ENCODE measurements at regions not wholly inside any gene's neighbourhood (a gene's known extent, or its start where the extent isn't known, plus 50 kb on each side); places are given as distances from the start of the nearest gene placed in this dataset.

GRCh38 chr11:15379483-15379882, 264.8 kb downstream of the INSC start:
- no peak for DNase-seq (ENCODE audit: low read depth)

DNA sequence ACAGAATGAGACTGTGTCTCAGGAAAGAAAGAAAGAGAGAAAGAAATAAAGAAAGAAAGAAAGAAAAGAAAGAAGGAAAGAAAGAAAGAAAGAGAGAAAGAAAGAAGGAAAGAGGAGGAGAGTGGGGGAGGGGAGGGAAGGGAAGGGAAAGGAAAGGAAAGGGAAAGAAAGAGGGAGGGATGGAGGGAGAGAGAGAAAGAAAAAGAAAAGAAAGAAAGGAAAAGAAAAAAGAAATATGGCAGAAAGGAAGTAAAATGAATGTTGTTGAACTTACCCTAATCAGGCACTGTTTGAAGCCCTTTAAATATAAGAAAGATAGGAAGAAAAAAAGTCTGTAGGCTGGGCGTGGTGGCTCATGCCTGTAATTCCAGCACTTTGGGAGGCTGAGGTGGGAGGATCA, 276.1 kb downstream of the INSC start:
- no peak for DNase-seq (ENCODE audit: low read depth)

- no peak for DNase-seq (ENCODE audit: low read depth)
Observed at GRCh38 chr11:15396778-15397177, 282.1 kb downstream of the INSC start.

DNA sequence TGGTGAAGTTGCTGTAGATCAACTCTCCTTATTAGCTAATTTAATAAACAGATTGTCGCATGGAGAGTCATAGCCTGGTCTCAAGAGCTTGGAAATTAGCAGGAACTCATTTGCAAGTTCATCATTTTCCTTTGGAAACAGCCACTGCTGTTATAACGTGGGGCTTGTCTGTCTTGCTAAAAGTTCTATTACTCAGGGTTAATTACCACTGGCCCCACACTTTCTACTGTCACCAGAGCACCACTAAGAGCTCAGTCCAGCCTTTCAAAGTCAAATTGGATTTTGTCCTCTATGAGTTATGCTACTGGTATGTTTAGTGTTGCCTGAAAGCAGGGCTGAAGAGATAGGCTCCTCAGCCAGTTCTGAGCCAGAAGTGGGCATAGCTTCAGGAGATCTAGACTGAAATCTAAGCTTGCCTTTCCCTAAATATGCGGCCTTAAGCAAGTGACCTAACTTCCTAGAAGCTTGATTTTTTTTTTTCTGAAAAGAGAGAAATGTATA, 292.2 kb downstream of the INSC start:
- no peak for DNase-seq (ENCODE audit: low read depth)

DNA sequence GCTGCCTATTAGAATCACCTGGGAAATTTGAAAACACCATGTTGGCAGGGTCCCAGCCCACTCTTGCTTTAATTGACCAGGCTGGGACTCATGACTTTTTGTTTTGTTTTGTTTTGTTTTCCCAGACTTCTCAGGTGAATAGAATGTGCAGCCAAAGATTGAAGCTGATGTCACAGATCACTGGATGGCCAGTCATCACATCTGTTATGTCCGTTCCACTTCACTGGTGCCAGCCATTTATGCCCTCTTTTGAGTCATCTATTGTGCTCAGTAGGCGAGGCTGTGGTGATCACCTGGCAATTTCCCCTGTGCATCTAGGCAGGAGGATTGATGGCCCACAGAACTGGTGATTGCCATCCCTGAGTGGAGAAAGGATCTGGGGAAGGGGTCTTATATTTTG, 297.3 kb downstream of the INSC start:
- no peak for DNase-seq (ENCODE audit: low read depth)

GRCh38 chr11:15418921-15419320, 304.2 kb downstream of the INSC start:
- no peak for DNase-seq (ENCODE audit: low read depth)

DNA sequence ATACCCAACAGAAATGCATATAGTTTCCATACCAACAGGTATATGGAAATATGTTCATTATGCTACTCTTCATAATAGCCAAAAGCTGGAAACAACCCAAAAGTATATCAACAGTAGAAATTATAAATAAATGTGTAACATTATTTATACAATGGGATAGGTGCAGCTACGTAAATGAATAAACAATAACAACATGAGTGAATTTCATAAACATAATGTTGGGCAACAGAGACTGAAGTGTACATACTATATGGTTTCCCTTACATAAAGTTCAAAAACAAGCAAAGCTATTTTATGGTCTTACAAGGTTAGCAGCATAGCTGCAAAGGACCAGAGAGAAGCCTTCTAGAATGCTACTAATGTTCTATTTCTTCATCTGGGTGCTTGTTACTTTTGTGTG, 305.0 kb downstream of the INSC start:
- DNase-seq (ENCODE audit: low read depth) = no peak

DNA sequence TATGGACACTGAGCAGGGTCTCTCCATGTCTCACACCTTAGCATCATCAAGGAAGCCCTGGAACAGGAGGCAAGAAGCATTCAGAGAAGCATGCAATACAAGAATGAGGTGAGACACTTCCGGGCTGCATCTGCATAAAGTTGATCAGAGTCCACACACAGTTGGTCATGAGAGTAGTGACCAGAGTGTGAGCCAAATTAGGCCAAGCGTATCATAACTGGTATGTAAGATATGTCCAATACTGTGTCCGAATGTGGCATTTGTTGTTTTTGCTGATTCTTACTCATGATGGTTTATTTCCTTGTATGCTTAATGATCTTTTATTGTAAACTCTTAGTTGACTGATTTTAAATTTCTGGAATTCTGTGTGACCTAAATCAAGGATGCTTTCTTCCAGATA, 315.7 kb downstream of the INSC start:
- no peak for DNase-seq (ENCODE audit: low read depth)

GRCh38 chr11:15434529-15434928, 319.8 kb downstream of the INSC start:
- DNase-seq (ENCODE audit: low read depth) = no peak

- no peak for DNase-seq (ENCODE audit: low read depth)
Observed at GRCh38 chr11:15446315-15446714, 331.6 kb downstream of the INSC start.

DNA sequence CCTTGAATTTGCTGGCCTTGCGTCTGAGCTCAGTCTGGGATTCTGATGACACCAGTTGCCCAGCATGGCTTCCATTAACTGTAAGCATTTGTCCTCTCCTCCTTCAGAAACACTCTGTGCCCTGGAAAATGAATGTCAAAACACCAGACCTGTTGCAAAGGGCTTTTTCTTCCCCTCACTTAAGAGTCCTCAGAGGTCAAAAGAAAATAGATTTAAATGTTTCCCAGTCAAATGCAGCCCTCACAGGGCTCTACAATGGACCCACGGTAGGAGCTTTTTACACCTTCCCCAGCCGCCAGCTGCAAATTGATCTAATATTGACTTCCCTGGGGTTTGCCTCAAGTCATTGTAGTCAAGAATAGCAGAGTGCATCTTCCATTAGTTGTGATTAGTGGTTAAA, 332.2 kb downstream of the INSC start:
- DNase-seq (ENCODE audit: low read depth) = no peak

DNA sequence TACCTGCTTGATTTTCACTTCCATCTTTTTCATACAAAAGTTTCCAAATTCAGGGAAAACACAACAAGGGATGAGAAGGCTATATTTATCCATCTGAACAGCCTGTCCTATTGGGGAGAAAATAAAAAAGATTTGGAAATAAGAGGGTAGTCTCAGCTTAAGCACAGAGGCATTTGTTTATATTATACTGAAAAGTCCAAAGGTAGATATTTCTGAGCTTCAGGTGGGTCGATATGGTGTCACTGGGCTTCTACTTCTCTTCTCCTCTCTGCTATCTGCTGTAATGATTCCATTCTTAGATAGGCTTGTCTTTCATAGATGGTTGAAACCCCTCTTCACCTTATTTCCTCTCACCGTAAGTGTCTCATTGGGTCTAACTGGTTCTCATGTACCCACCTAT, 337.0 kb downstream of the INSC start:
- DNase-seq (ENCODE audit: low read depth) = no peak

GRCh38 chr11:15453211-15453765, 338.6 kb downstream of the INSC start:
- no peak for DNase-seq (ENCODE audit: low read depth)

DNA sequence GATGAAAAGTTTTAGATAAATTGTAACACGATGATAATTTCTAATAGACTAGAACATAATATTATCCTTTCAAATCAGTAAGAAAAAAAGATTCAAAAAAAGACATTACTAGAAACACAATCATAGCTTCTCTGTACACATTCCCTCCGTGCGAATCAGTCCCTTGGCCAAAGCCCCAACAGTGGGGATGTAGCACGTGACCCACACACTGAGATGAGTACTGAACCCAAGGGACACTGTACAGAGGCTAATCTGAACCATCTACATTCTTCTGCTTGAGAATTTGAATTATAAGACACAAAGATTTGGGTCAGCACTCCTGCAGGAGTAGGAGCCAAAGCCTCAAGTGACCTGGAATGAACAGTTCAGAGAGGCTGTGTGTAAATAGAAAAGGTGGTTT, 353.7 kb downstream of the INSC start:
- DNase-seq (ENCODE audit: low read depth) = no peak

DNA sequence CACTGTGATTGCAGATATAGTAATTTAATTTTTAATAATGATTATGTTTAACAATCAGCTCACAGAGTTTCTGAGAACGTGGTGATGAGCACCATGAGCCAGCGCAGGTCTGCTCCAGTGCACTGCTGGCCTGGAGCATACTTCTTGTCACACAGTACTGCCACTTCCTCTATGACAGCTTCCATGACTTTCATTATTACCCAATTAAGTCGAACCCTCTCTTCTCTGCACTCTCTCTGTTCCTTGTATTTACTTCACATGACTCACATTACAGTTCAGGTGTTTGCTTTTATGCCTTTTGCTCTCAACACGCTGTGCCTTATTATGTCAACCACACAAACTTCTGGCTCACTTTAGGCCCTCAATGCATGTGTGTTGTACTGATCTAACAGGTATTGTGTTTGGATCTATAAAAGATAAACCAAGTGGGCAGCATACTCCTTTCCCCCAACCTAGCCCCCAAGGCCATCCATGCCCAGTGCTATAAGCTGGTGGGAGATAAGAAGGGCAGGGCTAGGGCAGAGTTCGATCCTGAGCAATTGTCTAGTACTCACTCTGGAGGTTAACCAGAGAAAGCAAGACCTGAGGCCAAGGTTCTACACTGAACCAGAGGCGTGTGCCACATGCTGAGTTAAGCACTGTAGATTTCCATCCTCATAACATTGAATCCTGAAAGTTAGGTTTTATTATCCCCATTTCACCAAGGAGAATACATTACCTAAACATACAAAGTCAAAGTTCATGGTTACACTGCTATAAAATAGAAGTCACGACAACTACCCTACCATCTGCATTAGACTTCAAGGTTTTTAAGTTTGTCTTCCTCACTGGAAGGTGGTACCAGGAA, 356.5 kb downstream of the INSC start:
- DNase-seq (ENCODE audit: low read depth) = no peak

GRCh38 chr11:15471895-15472799, 357.4 kb downstream of the INSC start:
- no peak for DNase-seq (ENCODE audit: low read depth)

- no peak for DNase-seq (ENCODE audit: low read depth)
Observed at GRCh38 chr11:15473954-15474837, 359.5 kb downstream of the INSC start.

GRCh38 chr11:15476371-15476917, 361.7 kb downstream of the INSC start:
- DNase-seq (ENCODE audit: low read depth) = no peak

GRCh38 chr11:15481871-15482270, 367.1 kb downstream of the INSC start:
- no peak for DNase-seq (ENCODE audit: low read depth)

GRCh38 chr11:15483205-15483604, 368.5 kb downstream of the INSC start:
- DNase-seq (ENCODE audit: low read depth) = no peak

- no peak for DNase-seq (ENCODE audit: low read depth)
Observed at GRCh38 chr11:15484398-15484797, 369.7 kb downstream of the INSC start.
